ENCODE measurements at regions not wholly inside any gene's neighbourhood (a gene's known extent, or its start where the extent isn't known, plus 50 kb on each side); places are given as distances from the start of the nearest gene placed in this dataset.

DNA sequence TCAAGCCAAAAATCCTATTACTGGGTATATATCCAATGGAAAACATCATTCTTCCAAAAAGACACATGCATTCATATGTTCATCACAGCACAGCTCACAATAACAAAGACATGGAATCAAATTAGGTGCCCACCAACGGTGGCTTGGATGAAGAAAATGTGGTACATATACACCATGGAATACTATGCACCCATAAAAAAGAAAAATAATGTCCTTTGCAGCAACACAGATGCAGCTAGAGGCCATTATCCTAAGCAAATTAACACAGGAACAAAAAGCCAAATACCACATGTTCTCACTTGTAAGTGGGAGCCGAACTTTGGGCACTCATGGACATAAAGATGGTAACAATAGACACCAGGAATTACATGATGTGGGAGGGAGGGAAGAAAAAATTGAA, 113.6 kb downstream of the MRPL39 start:
- no peaks in the 10 kb centered on the region for H3K9me3 ChIP-seq (ENCODE audit: insufficient read depth, low read depth, low read length)
- no peaks in the 10 kb centered on the region for H3K36me3 ChIP-seq (ENCODE audit: insufficient read depth, low read length)
- DNase-seq (ENCODE audit: low read depth) (no peak), FAIRE-seq (no peak)
- no peak overlapping the region for H3K27ac Mint-ChIP-seq (ENCODE audit: unreplicated experiment)
- TF ChIP-seq EZH2 (IDR thresholded peaks at IDR 0.05; ENCODE audit: insufficient read depth, low read length), result no peak
- TF ChIP-seq, protein P1, sequence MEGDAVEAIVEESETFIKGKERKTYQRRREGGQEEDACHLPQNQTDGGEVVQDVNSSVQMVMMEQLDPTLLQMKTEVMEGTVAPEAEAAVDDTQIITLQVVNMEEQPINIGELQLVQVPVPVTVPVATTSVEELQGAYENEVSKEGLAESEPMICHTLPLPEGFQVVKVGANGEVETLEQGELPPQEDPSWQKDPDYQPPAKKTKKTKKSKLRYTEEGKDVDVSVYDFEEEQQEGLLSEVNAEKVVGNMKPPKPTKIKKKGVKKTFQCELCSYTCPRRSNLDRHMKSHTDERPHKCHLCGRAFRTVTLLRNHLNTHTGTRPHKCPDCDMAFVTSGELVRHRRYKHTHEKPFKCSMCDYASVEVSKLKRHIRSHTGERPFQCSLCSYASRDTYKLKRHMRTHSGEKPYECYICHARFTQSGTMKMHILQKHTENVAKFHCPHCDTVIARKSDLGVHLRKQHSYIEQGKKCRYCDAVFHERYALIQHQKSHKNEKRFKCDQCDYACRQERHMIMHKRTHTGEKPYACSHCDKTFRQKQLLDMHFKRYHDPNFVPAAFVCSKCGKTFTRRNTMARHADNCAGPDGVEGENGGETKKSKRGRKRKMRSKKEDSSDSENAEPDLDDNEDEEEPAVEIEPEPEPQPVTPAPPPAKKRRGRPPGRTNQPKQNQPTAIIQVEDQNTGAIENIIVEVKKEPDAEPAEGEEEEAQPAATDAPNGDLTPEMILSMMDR (IDR thresholded peaks at IDR 0.05; ENCODE audit: insufficient read depth, low read depth, low read length), result no peak
- no peak overlapping the region for H3K4me3 Mint-ChIP-seq (ENCODE audit: unreplicated experiment)
- H3K9me3 Mint-ChIP-seq (ENCODE audit: unreplicated experiment), result peaks cover 1% of the 10 kb centered on the region
- no peaks in the 10 kb centered on the region for H4K20me1 ChIP-seq (ENCODE audit: insufficient read depth, low read length)
- H3K27me3 Mint-ChIP-seq (ENCODE audit: low read depth, unreplicated experiment), result no peaks in the 10 kb centered on the region
- H3K4me1 Mint-ChIP-seq (ENCODE audit: low read depth, unreplicated experiment), result peaks cover 15% of the 10 kb centered on the region
- H3K27ac ChIP-seq (ENCODE audit: low read depth, low read length), result no peak overlapping the region
- H3K4me2 ChIP-seq (ENCODE audit: low read length), result no peak overlapping the region
- no peaks in the 10 kb centered on the region for H3K4me1 ChIP-seq (ENCODE audit: insufficient read depth, low read length)
- H3K9ac ChIP-seq (ENCODE audit: low read length), result no peak overlapping the region
- no peak overlapping the region for H2AFZ ChIP-seq (ENCODE audit: low read depth, low read length)
- H3K4me3 ChIP-seq (ENCODE audit: insufficient read depth, low read depth, low read length), result no peak overlapping the region
- no peaks in the 10 kb centered on the region for H3K27me3 ChIP-seq (ENCODE audit: insufficient read depth, low read length)
- no peaks in the 10 kb centered on the region for H3K79me2 ChIP-seq (ENCODE audit: insufficient read depth, low read length)
- peaks cover 24% of the 10 kb centered on the region for H3K36me3 Mint-ChIP-seq (ENCODE audit: low read depth, unreplicated experiment)

DNA sequence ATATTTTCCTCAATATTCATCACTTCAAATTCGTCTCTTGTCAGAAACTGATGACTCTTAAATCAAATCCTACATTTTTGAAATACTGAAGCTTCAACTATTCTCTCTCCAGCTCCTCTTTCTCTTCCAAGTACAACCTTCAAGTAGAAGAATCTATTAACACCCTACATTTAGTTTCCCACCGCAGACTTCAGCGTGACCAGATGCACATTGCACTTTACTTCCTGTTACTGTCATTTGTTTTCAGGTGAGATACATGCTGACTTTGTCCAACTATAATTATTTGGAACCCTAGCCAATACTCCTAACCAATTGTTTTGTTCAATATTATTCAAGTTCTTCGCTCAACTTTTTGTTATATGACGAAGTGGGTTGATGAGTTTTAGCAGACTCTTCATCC, 116.0 kb downstream of the MRPL39 start:
- H3K4me3 Mint-ChIP-seq (ENCODE audit: unreplicated experiment), result no peak overlapping the region
- no peak for TF ChIP-seq EZH2 (IDR thresholded peaks at IDR 0.05; ENCODE audit: insufficient read depth, low read length)
- TF ChIP-seq, protein P1 (IDR thresholded peaks at IDR 0.05; ENCODE audit: insufficient read depth, low read depth, low read length), result no peak
- Histone ChIP-seq H3K79me2 (ENCODE audit: insufficient read depth, low read length) (no peaks in the 10 kb centered on the region), H3K4me3 (ENCODE audit: insufficient read depth, low read depth, low read length) (no peak overlapping the region), H3K9me3 (ENCODE audit: insufficient read depth, low read depth, low read length) (no peaks in the 10 kb centered on the region), H2AFZ (ENCODE audit: low read depth, low read length) (no peak overlapping the region), H3K27me3 (ENCODE audit: insufficient read depth, low read length) (no peaks in the 10 kb centered on the region), H3K4me1 (ENCODE audit: insufficient read depth, low read length) (no peaks in the 10 kb centered on the region), H3K9ac (ENCODE audit: low read length) (no peak overlapping the region), H3K36me3 (ENCODE audit: insufficient read depth, low read length) (no peaks in the 10 kb centered on the region), H4K20me1 (ENCODE audit: insufficient read depth, low read length) (no peaks in the 10 kb centered on the region), H3K4me2 (ENCODE audit: low read length) (no peak overlapping the region), H3K27ac (ENCODE audit: low read depth, low read length) (no peak overlapping the region)
- peaks cover 15% of the 10 kb centered on the region for H3K4me1 Mint-ChIP-seq (ENCODE audit: low read depth, unreplicated experiment)
- H3K27ac Mint-ChIP-seq (ENCODE audit: unreplicated experiment), result no peak overlapping the region
- H3K36me3 Mint-ChIP-seq (ENCODE audit: low read depth, unreplicated experiment), result peaks cover 14% of the 10 kb centered on the region
- DNase-seq (ENCODE audit: low read depth) (no peak), FAIRE-seq (no peak)
- H3K9me3 Mint-ChIP-seq (ENCODE audit: unreplicated experiment), result no peaks in the 10 kb centered on the region
- no peaks in the 10 kb centered on the region for H3K27me3 Mint-ChIP-seq (ENCODE audit: low read depth, unreplicated experiment)

DNA sequence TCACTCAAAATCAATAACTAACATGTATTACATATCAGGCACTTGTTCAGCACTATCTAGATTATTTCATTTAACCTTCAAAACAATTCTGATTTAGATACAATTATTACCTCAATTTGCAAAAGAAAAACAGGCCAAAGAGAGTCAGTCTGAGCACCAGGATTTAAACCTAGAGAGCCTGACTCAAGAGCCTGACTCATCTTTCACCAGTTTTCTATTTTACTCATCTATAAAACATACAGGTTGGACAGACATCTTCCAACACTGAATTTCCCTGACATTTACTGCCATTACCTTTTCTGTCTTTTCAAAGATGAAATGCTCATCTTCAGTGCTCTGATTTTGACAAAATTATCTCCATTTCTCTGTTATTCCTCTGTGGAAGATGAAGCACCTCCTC, 116.5 kb downstream of the MRPL39 start:
- Mint-ChIP-seq H3K9me3 (ENCODE audit: unreplicated experiment) (no peaks in the 10 kb centered on the region), H3K36me3 (ENCODE audit: low read depth, unreplicated experiment) (peaks cover 11% of the 10 kb centered on the region), H3K27me3 (ENCODE audit: low read depth, unreplicated experiment) (no peaks in the 10 kb centered on the region), H3K27ac (ENCODE audit: unreplicated experiment) (no peak overlapping the region), H3K4me1 (ENCODE audit: low read depth, unreplicated experiment) (peaks cover 15% of the 10 kb centered on the region), H3K4me3 (ENCODE audit: unreplicated experiment) (no peak overlapping the region)
- Histone ChIP-seq H3K4me1 (ENCODE audit: insufficient read depth, low read length) (no peaks in the 10 kb centered on the region), H2AFZ (ENCODE audit: low read depth, low read length) (no peak overlapping the region), H4K20me1 (ENCODE audit: insufficient read depth, low read length) (no peaks in the 10 kb centered on the region), H3K9ac (ENCODE audit: low read length) (no peak overlapping the region), H3K27me3 (ENCODE audit: insufficient read depth, low read length) (no peaks in the 10 kb centered on the region), H3K79me2 (ENCODE audit: insufficient read depth, low read length) (no peaks in the 10 kb centered on the region), H3K36me3 (ENCODE audit: insufficient read depth, low read length) (no peaks in the 10 kb centered on the region), H3K27ac (ENCODE audit: low read depth, low read length) (no peak overlapping the region), H3K4me3 (ENCODE audit: insufficient read depth, low read depth, low read length) (no peak overlapping the region), H3K4me2 (ENCODE audit: low read length) (no peak overlapping the region), H3K9me3 (ENCODE audit: insufficient read depth, low read depth, low read length) (no peaks in the 10 kb centered on the region)
- TF ChIP-seq, protein P1 (IDR thresholded peaks at IDR 0.05; ENCODE audit: insufficient read depth, low read depth, low read length), result no peak
- no peak for TF ChIP-seq EZH2 (IDR thresholded peaks at IDR 0.05; ENCODE audit: insufficient read depth, low read length)
- no peak for DNase-seq (ENCODE audit: low read depth)
- no peak for FAIRE-seq

Measured in astrocyte (in vitro differentiated cells and primary cell).